Stimulated activated naive B cell treated with anti-CD40 and anti-IgM and Interleukin-4, amounts not matched to agents 10 μg/mL and 1 μg/mL and 100 μg/mL, for 72 hours (primary cell): ENCODE measurements at regions not wholly inside any gene's neighbourhood (a gene's known extent, or its start where the extent isn't known, plus 50 kb on each side); places are given as distances from the start of the nearest gene placed in this dataset.
"Not testable (repeated sequence)": the region's sequence is repeated elsewhere in the genome, so short reads cannot be mapped to it uniquely, and the experiment has no call there.

Source experiments
- ATAC-seq, 2 donors: fragments of 150-1000 bp; cut with Tn5 transposase; replicated peaks; 2 replicates each; pipeline ENCODE4 v1.10.0; 2021; ENCODE audit warnings: moderate library complexity in 1 of 2
- DNase-seq: peaks from one replicate; pipeline ENCODE4 v3.0.0; 2021
- H3K27ac Mint-ChIP-seq: one replicate; pipeline ENCODE4 v1.8.0; 2022; ENCODE audit warnings: mild to moderate bottlenecking, mixed read lengths
- H3K27me3 Mint-ChIP-seq, 2 donors: one replicate each; pipeline ENCODE4 v1.8.0; 2022; ENCODE audit warnings: mixed read lengths in 2 of 2
- H3K36me3 Mint-ChIP-seq, 2 donors: one replicate each; pipeline ENCODE4 v1.8.0; 2022; ENCODE audit warnings: mixed read lengths in 2 of 2, mild to moderate bottlenecking in 1 of 2
- H3K4me1 Mint-ChIP-seq, 2 donors: one replicate each; pipeline ENCODE4 v1.8.0; 2022; ENCODE audit warnings: mixed read lengths in 2 of 2, mild to moderate bottlenecking in 1 of 2
- H3K4me3 Mint-ChIP-seq, 2 donors: one replicate each; pipeline ENCODE4 v1.8.0; 2022; ENCODE audit warnings: mild to moderate bottlenecking in 2 of 2, mixed read lengths in 2 of 2, moderate library complexity in 1 of 2
- H3K9me3 Mint-ChIP-seq, 2 donors: one replicate each; pipeline ENCODE4 v1.8.0; 2022; ENCODE audit warnings: mixed read lengths in 2 of 2, mild to moderate bottlenecking in 1 of 2

DNA sequence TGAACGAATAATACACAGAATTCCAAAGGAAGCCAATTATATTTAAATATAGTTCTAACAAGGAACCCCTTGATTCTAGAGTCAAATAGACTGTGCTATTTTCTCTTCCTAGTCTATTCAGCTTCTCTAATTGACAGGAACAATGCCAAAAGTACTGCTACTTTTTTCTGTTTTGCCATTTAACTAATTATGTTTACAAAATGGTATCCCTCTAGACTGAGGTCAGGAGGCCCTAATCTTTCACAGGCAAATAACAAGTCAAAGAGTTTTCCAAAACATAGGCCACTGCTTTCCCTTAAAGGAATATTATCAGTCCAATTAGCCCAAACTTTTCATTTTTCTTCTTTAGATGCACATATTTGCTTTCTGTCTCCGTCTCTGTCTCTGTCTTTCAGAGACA is 539.3 kb downstream of the RFPL4B start:
- Mint-ChIP-seq H3K27ac (no peak overlapping the region), H3K9me3 (peaks cover 0 to 3% of the 10 kb centered on the region in 2 donors), H3K4me1 (no peaks in the 10 kb centered on the region), H3K27me3 (no peaks in the 10 kb centered on the region), H3K4me3 (no peak overlapping the region), H3K36me3 (no peaks in the 10 kb centered on the region)
- no peak for ATAC-seq
- no peak for DNase-seq

DNA sequence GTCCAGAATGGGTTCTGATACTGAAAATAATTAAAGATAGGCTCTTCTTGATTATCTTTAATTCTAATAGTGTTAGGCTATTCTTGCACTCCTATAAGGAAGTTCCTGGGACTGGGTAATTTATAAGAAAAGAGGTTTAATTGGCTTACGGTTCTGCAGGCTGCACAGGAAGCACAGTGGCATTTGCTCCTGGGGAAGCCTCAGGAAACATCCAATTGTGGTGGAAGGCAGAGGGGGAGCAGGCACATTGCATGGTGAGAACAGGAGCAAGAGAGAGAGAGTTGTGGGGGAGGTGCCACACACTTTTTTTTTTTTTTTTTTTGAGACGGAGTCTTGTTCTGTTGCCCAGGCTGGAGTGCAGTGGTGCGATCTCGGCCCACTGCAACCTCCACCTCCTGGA is 540.3 kb downstream of the RFPL4B start:
- not testable (repeated sequence) for ATAC-seq, H3K4me1 Mint-ChIP-seq, H3K36me3 Mint-ChIP-seq, H3K9me3 Mint-ChIP-seq, H3K27me3 Mint-ChIP-seq, DNase-seq, H3K27ac Mint-ChIP-seq, H3K4me3 Mint-ChIP-seq

DNA sequence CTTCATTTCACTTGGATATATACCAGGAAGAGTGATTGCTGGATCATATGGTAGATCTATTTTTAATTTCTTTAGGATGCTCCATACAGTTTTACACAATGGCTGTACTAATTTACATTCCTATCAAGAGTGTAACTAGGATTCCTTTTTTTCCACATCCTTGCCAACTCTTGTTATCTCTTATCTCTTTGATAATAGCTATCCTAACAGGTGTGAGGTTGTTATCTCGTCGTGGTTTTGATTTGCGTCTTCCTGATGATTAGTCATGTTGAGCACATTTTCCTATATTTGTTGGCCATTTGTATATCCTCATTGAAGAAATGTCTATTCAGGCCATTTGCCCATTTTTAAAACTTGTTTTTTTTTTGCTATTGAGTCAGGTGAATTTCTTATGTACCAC is 552.4 kb downstream of the RFPL4B start:
- Mint-ChIP-seq H3K36me3 (no peaks in the 10 kb centered on the region), H3K27me3 (no peaks in the 10 kb centered on the region), H3K27ac (no peak overlapping the region), H3K4me3 (no peak overlapping the region), H3K9me3 (peaks cover 4 to 11% of the 10 kb centered on the region in 2 donors), H3K4me1 (no peaks in the 10 kb centered on the region)
- no peak for ATAC-seq
- no peak for DNase-seq

DNA sequence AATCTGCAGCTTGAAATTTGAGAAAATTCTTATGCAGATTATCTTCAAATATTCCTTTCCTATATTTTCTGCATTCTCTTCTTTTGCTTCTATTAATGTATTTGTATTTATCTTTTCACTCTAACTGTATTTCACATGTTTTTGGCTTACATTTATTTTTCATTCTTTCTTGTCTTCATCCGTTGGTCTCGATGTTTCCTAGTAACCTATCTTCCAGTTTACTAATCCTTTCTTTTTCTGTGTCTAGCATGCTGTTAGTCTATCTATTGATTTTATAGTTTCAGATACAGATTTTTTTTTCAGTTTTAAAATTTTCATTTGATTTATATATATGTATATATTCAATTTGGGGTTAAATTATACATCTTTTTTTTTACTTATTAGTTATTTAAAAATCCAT is 556.2 kb downstream of the RFPL4B start:
- ATAC-seq (no peak), DNase-seq (no peak)
- Mint-ChIP-seq H3K4me3 (no peak overlapping the region), H3K9me3 (peaks cover 4 to 9% of the 10 kb centered on the region in 2 donors), H3K36me3 (no peaks in the 10 kb centered on the region), H3K27me3 (no peaks in the 10 kb centered on the region), H3K27ac (no peak overlapping the region), H3K4me1 (no peaks in the 10 kb centered on the region)

DNA sequence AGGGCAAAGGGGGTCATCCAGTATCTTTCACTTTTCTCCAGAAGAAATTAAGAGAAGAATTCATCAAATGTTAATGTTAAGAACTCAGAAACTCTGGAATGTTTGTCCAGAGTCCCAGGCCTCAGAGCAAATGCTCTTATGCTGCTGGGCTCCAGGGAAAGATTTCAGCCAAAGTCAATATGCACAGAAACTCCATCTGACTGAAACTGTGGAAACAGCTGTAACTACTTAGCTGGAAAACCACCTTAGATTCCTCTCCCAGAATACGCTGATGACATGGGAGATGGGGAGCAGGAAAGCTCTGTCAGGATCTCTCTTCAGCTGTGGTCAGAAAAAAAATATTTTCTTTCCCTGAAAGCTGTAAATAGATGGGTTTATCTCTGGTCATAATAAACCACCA is 559.6 kb downstream of the RFPL4B start:
- no peak overlapping the region for H3K4me3 Mint-ChIP-seq
- no peaks in the 10 kb centered on the region for H3K36me3 Mint-ChIP-seq
- no peak overlapping the region for H3K27ac Mint-ChIP-seq
- no peaks in the 10 kb centered on the region for H3K27me3 Mint-ChIP-seq
- H3K4me1 Mint-ChIP-seq: no peaks in the 10 kb centered on the region
- no peak for ATAC-seq
- H3K9me3 Mint-ChIP-seq: peaks cover 4 to 5% of the 10 kb centered on the region in 2 donors
- no peak for DNase-seq

DNA sequence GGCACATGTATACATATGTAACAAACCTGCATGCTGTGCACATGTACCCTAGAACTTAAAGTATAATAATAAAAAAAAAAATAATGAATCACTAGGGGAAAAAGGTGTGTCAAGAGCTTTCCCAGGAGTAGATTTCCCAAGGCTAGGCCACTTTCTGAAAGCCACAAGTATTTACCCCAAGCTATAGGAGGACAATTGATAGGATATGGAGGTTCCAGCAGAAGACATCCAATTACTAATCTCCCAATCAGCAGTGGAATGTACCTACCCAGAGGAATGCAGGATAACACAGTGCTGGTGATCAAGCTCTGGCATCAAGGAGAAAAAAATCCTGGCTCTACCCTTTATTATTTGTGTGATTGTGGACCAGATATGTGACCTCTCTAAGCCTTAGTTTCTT is 562.7 kb downstream of the RFPL4B start:
- H3K4me1 Mint-ChIP-seq: no peaks in the 10 kb centered on the region
- no peak for DNase-seq
- H3K36me3 Mint-ChIP-seq: no peaks in the 10 kb centered on the region
- ATAC-seq: no peak
- no peak overlapping the region for H3K27ac Mint-ChIP-seq
- no peaks in the 10 kb centered on the region for H3K9me3 Mint-ChIP-seq
- H3K27me3 Mint-ChIP-seq: no peaks in the 10 kb centered on the region
- H3K4me3 Mint-ChIP-seq: no peak overlapping the region

DNA sequence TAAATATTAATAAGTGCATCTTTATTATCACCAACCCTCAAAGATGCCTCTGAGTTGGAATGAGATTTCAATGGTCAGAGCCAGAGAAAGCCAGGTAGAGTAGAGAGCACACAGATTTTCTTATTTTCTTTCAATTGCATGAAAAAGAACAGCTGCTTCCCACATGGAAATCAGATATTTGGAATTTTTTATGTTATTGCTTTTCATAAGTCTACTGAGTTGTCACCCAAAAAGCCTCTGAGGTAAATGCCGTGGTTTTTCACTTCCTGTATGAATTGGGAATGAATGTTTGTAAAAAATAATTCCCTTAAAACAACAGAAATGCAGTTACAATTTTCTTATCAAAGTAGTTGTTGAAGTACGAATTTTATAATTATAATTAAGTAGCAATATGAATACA is 563.1 kb downstream of the RFPL4B start:
- DNase-seq: no peak
- Mint-ChIP-seq H3K36me3 (no peaks in the 10 kb centered on the region), H3K4me3 (no peak overlapping the region), H3K4me1 (no peaks in the 10 kb centered on the region), H3K27me3 (no peaks in the 10 kb centered on the region), H3K9me3 (no peaks in the 10 kb centered on the region), H3K27ac (no peak overlapping the region)
- no peak for ATAC-seq

DNA sequence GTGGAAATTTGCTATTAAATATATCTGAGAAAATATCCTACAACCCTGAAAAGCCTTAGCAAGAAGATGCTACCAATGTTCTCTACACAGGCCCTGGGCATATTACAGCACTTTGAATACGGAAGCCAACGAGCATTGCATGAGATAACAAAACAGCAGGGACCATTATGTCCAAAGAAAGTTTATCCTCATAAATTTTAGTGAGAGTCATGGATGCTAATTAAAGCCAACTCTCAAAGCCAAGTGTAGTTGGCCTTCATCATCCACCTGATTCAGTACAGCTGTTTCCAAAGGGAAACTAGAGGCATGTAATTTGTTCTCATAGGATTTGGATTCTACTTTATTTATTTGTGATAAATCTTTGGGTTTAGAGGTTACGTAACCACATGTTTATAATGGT is 564.8 kb downstream of the RFPL4B start:
- Mint-ChIP-seq H3K9me3 (no peaks in the 10 kb centered on the region), H3K4me3 (no peak overlapping the region), H3K4me1 (no peaks in the 10 kb centered on the region), H3K27me3 (no peaks in the 10 kb centered on the region), H3K36me3 (no peaks in the 10 kb centered on the region), H3K27ac (no peak overlapping the region)
- no peak for ATAC-seq
- no peak for DNase-seq

DNA sequence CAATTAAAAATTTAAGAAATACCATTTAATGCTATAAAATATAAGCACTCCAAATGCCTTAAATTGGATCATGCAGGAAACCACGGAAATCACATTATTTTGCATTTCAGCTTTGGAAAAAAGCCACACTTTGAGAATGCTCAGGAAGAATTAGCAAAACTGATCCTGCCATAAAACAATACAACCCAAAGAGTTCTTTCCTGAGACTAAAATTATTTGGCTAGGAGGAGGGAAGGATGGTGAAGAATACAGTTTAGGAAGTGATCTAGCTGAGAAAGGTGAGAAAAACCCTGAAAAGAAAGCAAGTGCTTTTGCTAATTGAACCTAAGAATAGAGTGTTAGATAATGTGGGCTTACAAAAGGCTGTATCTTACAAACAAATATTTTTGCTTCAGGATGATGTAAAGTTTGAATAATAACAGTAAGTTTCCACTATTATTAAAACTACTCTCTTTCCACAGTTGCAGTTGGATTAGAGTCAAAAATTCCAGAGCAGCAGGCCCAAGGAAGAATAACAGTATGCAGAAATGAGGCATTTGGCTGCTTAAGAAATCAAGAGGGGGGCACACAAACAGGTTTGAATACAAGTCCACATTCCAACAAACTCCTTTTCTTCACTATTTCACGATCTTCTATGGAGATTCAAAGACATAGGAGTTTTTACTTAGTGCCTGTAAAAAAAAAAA is 565.4 kb downstream of the RFPL4B start:
- H3K4me1 Mint-ChIP-seq: no peaks in the 10 kb centered on the region
- H3K9me3 Mint-ChIP-seq: no peaks in the 10 kb centered on the region
- H3K36me3 Mint-ChIP-seq: no peaks in the 10 kb centered on the region
- H3K27me3 Mint-ChIP-seq: no peaks in the 10 kb centered on the region
- ATAC-seq (no peak), DNase-seq (no peak)
- H3K4me3 Mint-ChIP-seq: no peak overlapping the region
- H3K27ac Mint-ChIP-seq: no peak overlapping the region

DNA sequence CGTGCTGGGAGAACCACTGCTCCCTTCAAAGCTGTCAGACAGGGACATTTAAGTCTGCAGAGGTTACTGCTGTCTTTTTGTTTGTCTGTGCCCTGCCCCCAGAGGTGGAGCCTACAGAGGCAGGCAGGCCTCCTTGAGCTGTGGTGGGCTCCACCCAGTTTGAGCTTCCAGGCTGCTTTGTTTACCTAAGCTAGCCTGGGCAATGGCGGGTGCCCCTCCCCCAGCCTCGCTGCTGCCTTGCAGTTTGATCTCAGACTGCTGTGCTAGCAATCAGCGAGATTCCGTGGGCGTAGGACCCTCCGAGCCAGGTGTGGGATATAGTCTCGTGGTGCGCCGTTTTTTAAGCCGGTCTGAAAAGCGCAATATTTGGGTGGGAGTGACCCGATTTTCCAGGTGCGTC is 572.6 kb downstream of the RFPL4B start:
- not testable (repeated sequence) for H3K27ac Mint-ChIP-seq, H3K36me3 Mint-ChIP-seq, H3K4me3 Mint-ChIP-seq, H3K27me3 Mint-ChIP-seq, ATAC-seq, H3K9me3 Mint-ChIP-seq, DNase-seq, H3K4me1 Mint-ChIP-seq

DNA sequence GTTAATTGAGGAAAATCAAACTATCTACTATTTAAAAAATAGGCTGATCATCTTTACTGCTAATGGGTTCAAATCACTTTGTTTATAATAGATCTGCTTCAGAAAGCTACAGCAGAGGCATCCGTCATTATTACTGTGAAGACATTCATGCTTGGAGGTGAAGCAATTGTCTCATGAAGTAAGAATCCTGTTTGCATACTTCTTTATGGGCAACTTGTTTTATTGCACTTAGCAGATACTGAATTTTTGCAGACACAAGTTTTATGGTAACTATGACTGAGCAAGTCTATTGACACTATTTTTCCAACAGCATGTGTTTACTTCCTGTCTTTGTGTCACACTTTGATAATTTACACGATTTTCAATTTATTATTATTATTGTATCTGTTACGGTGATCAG is 573.9 kb downstream of the RFPL4B start:
- Mint-ChIP-seq H3K36me3 (no peaks in the 10 kb centered on the region), H3K4me3 (no peak overlapping the region), H3K9me3 (peaks cover 8 to 10% of the 10 kb centered on the region in 2 donors), H3K27me3 (no peaks in the 10 kb centered on the region), H3K27ac (no peak overlapping the region), H3K4me1 (no peaks in the 10 kb centered on the region)
- DNase-seq (no peak), ATAC-seq (no peak)

DNA sequence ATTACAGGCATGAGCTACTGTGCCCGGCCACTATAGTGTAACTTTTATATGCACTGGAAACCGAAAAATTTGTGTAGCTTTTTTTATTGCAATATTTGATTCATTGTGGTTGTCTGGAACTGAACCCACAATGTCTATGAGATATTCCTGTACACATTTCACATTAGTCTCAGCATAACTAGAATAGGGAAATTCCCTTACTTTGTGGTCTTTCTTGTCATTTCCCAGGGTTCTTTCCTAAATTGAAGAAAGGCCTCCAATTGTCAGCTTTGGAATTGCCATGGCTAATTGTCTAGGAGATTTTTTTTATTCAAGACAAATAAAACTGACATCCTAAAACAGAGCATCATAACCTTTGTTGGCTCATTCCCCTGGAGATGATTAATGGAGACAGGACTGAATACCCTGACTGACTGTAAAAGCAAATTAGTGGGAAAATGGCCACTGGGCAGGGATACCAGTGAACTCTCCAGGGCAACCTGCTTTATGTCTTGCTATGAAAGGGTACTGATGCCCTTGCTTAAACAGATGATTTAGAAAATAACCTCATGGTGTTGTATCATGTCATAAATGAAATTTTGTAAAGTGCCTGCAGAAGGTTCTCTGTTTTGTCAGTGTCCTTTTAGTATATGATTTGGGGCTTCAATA is 576.9 kb downstream of the RFPL4B start:
- peaks cover 8 to 10% of the 10 kb centered on the region in 2 donors for H3K9me3 Mint-ChIP-seq
- ATAC-seq: no peak
- no peak overlapping the region for H3K4me3 Mint-ChIP-seq
- no peaks in the 10 kb centered on the region for H3K27me3 Mint-ChIP-seq
- no peaks in the 10 kb centered on the region for H3K4me1 Mint-ChIP-seq
- H3K36me3 Mint-ChIP-seq: no peaks in the 10 kb centered on the region
- DNase-seq: no peak
- no peak overlapping the region for H3K27ac Mint-ChIP-seq

DNA sequence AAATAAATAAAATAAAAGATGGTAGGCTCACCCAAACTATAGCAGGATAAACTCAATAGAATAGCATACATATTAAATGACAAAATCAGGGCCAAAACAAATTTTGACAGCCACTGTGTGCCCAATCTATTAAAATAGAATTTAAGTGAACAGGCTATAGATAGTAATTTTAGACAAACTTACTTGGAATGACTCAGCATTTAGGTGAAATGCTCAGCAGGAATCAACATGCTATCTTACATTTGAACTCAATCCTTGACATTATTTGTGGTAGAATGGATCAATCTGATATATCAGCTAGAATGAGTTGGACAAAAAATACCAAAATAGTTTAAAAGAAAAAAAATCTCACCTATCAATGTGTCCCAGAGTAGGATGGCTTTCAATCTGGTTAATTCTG is 578.6 kb downstream of the RFPL4B start:
- Mint-ChIP-seq H3K27me3 (no peaks in the 10 kb centered on the region), H3K27ac (no peak overlapping the region), H3K9me3 (peaks cover 8 to 10% of the 10 kb centered on the region in 2 donors), H3K4me1 (no peaks in the 10 kb centered on the region), H3K36me3 (no peaks in the 10 kb centered on the region), H3K4me3 (no peak overlapping the region)
- DNase-seq: no peak
- ATAC-seq: no peak

DNA sequence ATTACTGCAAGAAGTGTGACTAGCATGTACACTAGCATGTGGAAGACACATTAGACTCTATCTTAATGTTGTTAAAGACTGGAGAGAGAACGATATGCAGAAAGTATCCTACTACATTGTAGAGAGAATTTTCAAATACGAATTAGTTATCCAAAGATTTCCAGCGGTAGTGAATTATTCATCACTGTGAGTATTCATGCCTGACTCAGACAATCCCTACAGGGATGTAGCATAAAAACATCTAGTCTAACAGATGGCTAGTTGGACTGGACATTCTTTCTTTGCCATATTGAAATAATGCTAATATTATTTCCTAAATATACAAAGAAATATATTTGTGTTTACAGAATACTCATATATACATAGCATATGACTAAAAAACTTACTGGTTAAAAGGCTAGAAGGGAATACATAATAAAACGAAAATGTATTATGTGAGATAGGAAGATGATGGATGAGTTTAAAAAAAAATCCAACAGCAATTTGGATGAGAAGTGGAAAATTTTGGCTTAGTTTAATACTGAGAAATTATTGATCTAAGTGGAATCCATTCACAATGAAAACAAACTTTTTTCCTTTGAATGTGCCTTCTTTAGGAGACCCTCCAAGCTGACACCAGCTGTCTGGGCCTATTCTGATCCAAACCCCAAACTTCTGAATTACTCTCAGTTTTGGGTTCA is 580.7 kb downstream of the RFPL4B start:
- Mint-ChIP-seq H3K4me1 (no peaks in the 10 kb centered on the region), H3K4me3 (no peak overlapping the region), H3K9me3 (peaks cover 3 to 4% of the 10 kb centered on the region in 2 donors), H3K27me3 (no peaks in the 10 kb centered on the region), H3K36me3 (no peaks in the 10 kb centered on the region), H3K27ac (no peak overlapping the region)
- no peak for DNase-seq
- ATAC-seq: no peak

DNA sequence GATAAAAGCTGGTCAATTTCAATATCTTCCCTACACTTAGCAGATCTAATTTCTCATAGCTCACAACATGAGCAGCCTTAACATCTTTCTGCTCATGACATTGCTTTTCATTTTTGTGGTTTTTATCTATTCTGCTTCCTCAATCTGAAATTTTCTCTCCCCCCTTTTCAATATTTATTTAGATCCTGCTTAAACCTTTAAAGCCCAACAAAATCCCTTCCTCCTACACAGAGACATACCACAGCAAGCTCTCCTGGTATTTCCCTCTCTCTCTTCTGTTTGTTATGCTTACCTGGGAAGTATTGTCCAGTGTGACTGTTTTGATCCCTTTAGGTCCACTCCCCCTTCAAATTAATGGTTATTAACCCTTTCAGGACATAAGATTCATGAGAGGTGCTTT is 582.5 kb downstream of the RFPL4B start:
- Mint-ChIP-seq H3K9me3 (no peaks in the 10 kb centered on the region), H3K4me3 (no peak overlapping the region), H3K36me3 (no peaks in the 10 kb centered on the region), H3K27me3 (no peaks in the 10 kb centered on the region), H3K4me1 (no peaks in the 10 kb centered on the region), H3K27ac (no peak overlapping the region)
- ATAC-seq (no peak), DNase-seq (no peak)
